Posterior cingulate gyrus (tissue), 11 donors: ENCODE measurements at regions not wholly inside any gene's neighbourhood (a gene's known extent, or its start where the extent isn't known, plus 50 kb on each side); places are given as distances from the start of the nearest gene placed in this dataset.

Source experiments
- DNase-seq, 10 donors: peaks; one replicate each; pipeline versions ENCODE4 v3.0.0 to v3.0.0-alpha.2; 2020 to 2021; ENCODE audit warnings: mixed read lengths in 3 of 10
- intact Hi-C: fragments of 100-400 bp; cut with DNase I; formaldehyde crosslinking; loops from one replicate; pipeline ENCODE4 v1.15.1; 2023

- intact Hi-C loops = no loop called here
- DNase-seq = no peak
These were observed 95.8 kb upstream of the UST start for GRCh38 chr6:148650941-148651505.

- no peak for DNase-seq
- intact Hi-C loops = no loop called here
These were observed 94.6 kb upstream of the UST start for GRCh38 chr6:148652205-148652604.

GRCh38 chr6:148653138-148653776, 93.6 kb upstream of the UST start:
- intact Hi-C loops = no loop called here
- DNase-seq = no peak

- intact Hi-C loops = no loop called here
These were observed 89.8 kb upstream of the UST start for GRCh38 chr6:148657048-148657447.

GRCh38 chr6:148658681-148659430, 88.0 kb upstream of the UST start:
- no peak for DNase-seq
- intact Hi-C loops = no loop called here

More at GRCh38 chr6:148657048-148657447, 89.8 kb upstream of the UST start:
- no peak for DNase-seq

GRCh38 chr6:148667395-148667794, 79.4 kb upstream of the UST start:
- DNase-seq = no peak
- intact Hi-C loops = no loop called here

- intact Hi-C loops = no loop called here
- no peak for DNase-seq
These were observed 75.7 kb upstream of the UST start for GRCh38 chr6:148671085-148671484.

GRCh38 chr6:148671952-148672351, 74.9 kb upstream of the UST start:
- intact Hi-C loops = no loop called here

GRCh38 chr6:148674306-148674705, 72.5 kb upstream of the UST start:
- no peak for DNase-seq
- intact Hi-C loops = no loop called here

More at GRCh38 chr6:148671952-148672351, 74.9 kb upstream of the UST start:
- DNase-seq = no peak

GRCh38 chr6:148677594-148678476, 69.0 kb upstream of the UST start:
- DNase-seq = no peak
- intact Hi-C loops = no loop called here

- intact Hi-C loops = no loop called here
- DNase-seq = no peak
These were observed 68.1 kb upstream of the UST start for GRCh38 chr6:148678682-148679081.

GRCh38 chr6:148681666-148682065, 65.2 kb upstream of the UST start:
- DNase-seq = no peak
- intact Hi-C loops = no loop called here

GRCh38 chr6:148682252-148682651, 64.6 kb upstream of the UST start:
- no peak for DNase-seq
- intact Hi-C loops = no loop called here

GRCh38 chr6:148682990-148683389, 63.8 kb upstream of the UST start:
- intact Hi-C loops = no loop called here
- DNase-seq = no peak

GRCh38 chr6:148689168-148689567, 57.7 kb upstream of the UST start:
- DNase-seq = no peak
- intact Hi-C loops = no loop called here

GRCh38 chr6:148693882-148694484, 52.8 kb upstream of the UST start:
- no peak for DNase-seq

More at GRCh38 chr6:148693882-148694484, 52.8 kb upstream of the UST start:
- intact Hi-C loops = no loop called here
